ENCODE measurements at regions not wholly inside any gene's neighbourhood (a gene's known extent, or its start where the extent isn't known, plus 50 kb on each side); places are given as distances from the start of the nearest gene placed in this dataset.
"Not testable (repeated sequence)": the region's sequence is repeated elsewhere in the genome, so short reads cannot be mapped to it uniquely, and the experiment has no call there.

- H4K20me1 ChIP-seq (ENCODE audit: control insufficient read depth, extremely low read depth, insufficient read depth, low read length); H3K36me3 ChIP-seq (ENCODE audit: control insufficient read depth in 2 of 2, extremely low read depth in 1 of 2, insufficient read depth in 2 of 2, low read length in 2 of 2); H3K4me3 ChIP-seq (ENCODE audit: control insufficient read depth in 2 of 3, extremely low read depth in 1 of 3, insufficient read depth in 2 of 3, low read depth in 1 of 3, low read length in 3 of 3); FAIRE-seq; H3K79me2 ChIP-seq (ENCODE audit: control insufficient read depth, insufficient read depth, low read length); H3K9me1 ChIP-seq (ENCODE audit: control insufficient read depth, extremely low read depth, insufficient read depth, low read length); H3K9me3 ChIP-seq (ENCODE audit: control insufficient read depth, low read depth, low read length); H3K4me1 ChIP-seq (ENCODE audit: control insufficient read depth, extremely low read depth, insufficient read depth, low read length); H3K9ac ChIP-seq (ENCODE audit: control insufficient read depth, extremely low read depth, insufficient read depth, low read length); H3K27me3 ChIP-seq (ENCODE audit: control insufficient read depth, extremely low read depth, insufficient read depth, low read length); DNase-seq (ENCODE audit: low read depth, low spot score); H3K27ac ChIP-seq (ENCODE audit: control insufficient read depth, insufficient read depth, low read length); dilution Hi-C loops (cut with MboI; ENCODE audit: extremely low pct_ligation_motif_present, low sequenced_read_pairs); H2AFZ ChIP-seq (ENCODE audit: control insufficient read depth, low read length); H3K4me2 ChIP-seq (ENCODE audit: control insufficient read depth, extremely low read depth, insufficient read depth, low read depth, low read length): not testable (repeated sequence)
Observed at GRCh38 chr7:149975608-149976007, 101.8 kb downstream of the ATP6V0E2 start.

GRCh38 chr7:149978537-149978936 lies 104.8 kb downstream of the ATP6V0E2 start:
- not testable (repeated sequence) for FAIRE-seq

GRCh38 chr7:149978944-149979343 lies 105.2 kb downstream of the ATP6V0E2 start:
- H3K4me1 ChIP-seq (ENCODE audit: control insufficient read depth, extremely low read depth, insufficient read depth, low read length); H3K4me3 ChIP-seq (ENCODE audit: control insufficient read depth in 2 of 3, extremely low read depth in 1 of 3, insufficient read depth in 2 of 3, low read depth in 1 of 3, low read length in 3 of 3); H2AFZ ChIP-seq (ENCODE audit: control insufficient read depth, low read length); DNase-seq (ENCODE audit: low read depth, low spot score); H3K79me2 ChIP-seq (ENCODE audit: control insufficient read depth, insufficient read depth, low read length); H3K27ac ChIP-seq (ENCODE audit: control insufficient read depth, insufficient read depth, low read length); FAIRE-seq; dilution Hi-C loops (cut with MboI; ENCODE audit: extremely low pct_ligation_motif_present, low sequenced_read_pairs); H3K9me1 ChIP-seq (ENCODE audit: control insufficient read depth, extremely low read depth, insufficient read depth, low read length); H3K36me3 ChIP-seq (ENCODE audit: control insufficient read depth in 2 of 2, extremely low read depth in 1 of 2, insufficient read depth in 2 of 2, low read length in 2 of 2); H3K4me2 ChIP-seq (ENCODE audit: control insufficient read depth, extremely low read depth, insufficient read depth, low read depth, low read length); H3K9me3 ChIP-seq (ENCODE audit: control insufficient read depth, low read depth, low read length); H4K20me1 ChIP-seq (ENCODE audit: control insufficient read depth, extremely low read depth, insufficient read depth, low read length); H3K27me3 ChIP-seq (ENCODE audit: control insufficient read depth, extremely low read depth, insufficient read depth, low read length); H3K9ac ChIP-seq (ENCODE audit: control insufficient read depth, extremely low read depth, insufficient read depth, low read length): not testable (repeated sequence)

More at GRCh38 chr7:149978537-149978936, 104.8 kb downstream of the ATP6V0E2 start:
- H3K9me3 ChIP-seq (ENCODE audit: control insufficient read depth, low read depth, low read length); H4K20me1 ChIP-seq (ENCODE audit: control insufficient read depth, extremely low read depth, insufficient read depth, low read length); H3K4me3 ChIP-seq (ENCODE audit: control insufficient read depth in 2 of 3, extremely low read depth in 1 of 3, insufficient read depth in 2 of 3, low read depth in 1 of 3, low read length in 3 of 3); H3K4me1 ChIP-seq (ENCODE audit: control insufficient read depth, extremely low read depth, insufficient read depth, low read length); H3K9ac ChIP-seq (ENCODE audit: control insufficient read depth, extremely low read depth, insufficient read depth, low read length); H3K4me2 ChIP-seq (ENCODE audit: control insufficient read depth, extremely low read depth, insufficient read depth, low read depth, low read length); H3K9me1 ChIP-seq (ENCODE audit: control insufficient read depth, extremely low read depth, insufficient read depth, low read length); DNase-seq (ENCODE audit: low read depth, low spot score); H3K27ac ChIP-seq (ENCODE audit: control insufficient read depth, insufficient read depth, low read length); H3K36me3 ChIP-seq (ENCODE audit: control insufficient read depth in 2 of 2, extremely low read depth in 1 of 2, insufficient read depth in 2 of 2, low read length in 2 of 2); H3K79me2 ChIP-seq (ENCODE audit: control insufficient read depth, insufficient read depth, low read length); H3K27me3 ChIP-seq (ENCODE audit: control insufficient read depth, extremely low read depth, insufficient read depth, low read length); dilution Hi-C loops (cut with MboI; ENCODE audit: extremely low pct_ligation_motif_present, low sequenced_read_pairs); H2AFZ ChIP-seq (ENCODE audit: control insufficient read depth, low read length): not testable (repeated sequence)

- H4K20me1 ChIP-seq (ENCODE audit: control insufficient read depth, extremely low read depth, insufficient read depth, low read length); H3K27me3 ChIP-seq (ENCODE audit: control insufficient read depth, extremely low read depth, insufficient read depth, low read length); H3K9ac ChIP-seq (ENCODE audit: control insufficient read depth, extremely low read depth, insufficient read depth, low read length); H3K4me3 ChIP-seq (ENCODE audit: control insufficient read depth in 2 of 3, extremely low read depth in 1 of 3, insufficient read depth in 2 of 3, low read depth in 1 of 3, low read length in 3 of 3); H3K4me1 ChIP-seq (ENCODE audit: control insufficient read depth, extremely low read depth, insufficient read depth, low read length); dilution Hi-C loops (cut with MboI; ENCODE audit: extremely low pct_ligation_motif_present, low sequenced_read_pairs); H3K27ac ChIP-seq (ENCODE audit: control insufficient read depth, insufficient read depth, low read length); H2AFZ ChIP-seq (ENCODE audit: control insufficient read depth, low read length); H3K36me3 ChIP-seq (ENCODE audit: control insufficient read depth in 2 of 2, extremely low read depth in 1 of 2, insufficient read depth in 2 of 2, low read length in 2 of 2); H3K9me3 ChIP-seq (ENCODE audit: control insufficient read depth, low read depth, low read length); H3K4me2 ChIP-seq (ENCODE audit: control insufficient read depth, extremely low read depth, insufficient read depth, low read depth, low read length); FAIRE-seq; DNase-seq (ENCODE audit: low read depth, low spot score); H3K9me1 ChIP-seq (ENCODE audit: control insufficient read depth, extremely low read depth, insufficient read depth, low read length); H3K79me2 ChIP-seq (ENCODE audit: control insufficient read depth, insufficient read depth, low read length): not testable (repeated sequence)
Observed at GRCh38 chr7:149982537-149983112, 108.9 kb downstream of the ATP6V0E2 start.

- H3K4me3 ChIP-seq (ENCODE audit: control insufficient read depth in 2 of 3, extremely low read depth in 1 of 3, insufficient read depth in 2 of 3, low read depth in 1 of 3, low read length in 3 of 3); H3K9me1 ChIP-seq (ENCODE audit: control insufficient read depth, extremely low read depth, insufficient read depth, low read length); H3K4me2 ChIP-seq (ENCODE audit: control insufficient read depth, extremely low read depth, insufficient read depth, low read depth, low read length); H3K4me1 ChIP-seq (ENCODE audit: control insufficient read depth, extremely low read depth, insufficient read depth, low read length); H3K27me3 ChIP-seq (ENCODE audit: control insufficient read depth, extremely low read depth, insufficient read depth, low read length); H3K36me3 ChIP-seq (ENCODE audit: control insufficient read depth in 2 of 2, extremely low read depth in 1 of 2, insufficient read depth in 2 of 2, low read length in 2 of 2); DNase-seq (ENCODE audit: low read depth, low spot score); H3K9me3 ChIP-seq (ENCODE audit: control insufficient read depth, low read depth, low read length); H3K79me2 ChIP-seq (ENCODE audit: control insufficient read depth, insufficient read depth, low read length); H2AFZ ChIP-seq (ENCODE audit: control insufficient read depth, low read length); H4K20me1 ChIP-seq (ENCODE audit: control insufficient read depth, extremely low read depth, insufficient read depth, low read length); H3K9ac ChIP-seq (ENCODE audit: control insufficient read depth, extremely low read depth, insufficient read depth, low read length); dilution Hi-C loops (cut with MboI; ENCODE audit: extremely low pct_ligation_motif_present, low sequenced_read_pairs); FAIRE-seq; H3K27ac ChIP-seq (ENCODE audit: control insufficient read depth, insufficient read depth, low read length): not testable (repeated sequence)
Observed at GRCh38 chr7:149986866-149987265, 113.1 kb downstream of the ATP6V0E2 start.
